H7 (cell line): ENCODE measurements at regions not wholly inside any gene's neighbourhood (a gene's known extent, or its start where the extent isn't known, plus 50 kb on each side); places are given as distances from the start of the nearest gene placed in this dataset.

ENCODE experiments used
- DNase-seq: peaks from one replicate; pipeline ENCODE4 v3.0.0; 2012
- H3K27me3 ChIP-seq: 2 replicates; pipeline ENCODE4 v1.6.0; 2011; ENCODE audit warnings: mild to moderate bottlenecking, low read length; ENCODE audit not compliant: control insufficient read depth, insufficient read depth
- H3K36me3 ChIP-seq: replicated peaks from 2 replicates; pipeline ENCODE4 v1.5.1; 2011; ENCODE audit warnings: low read length; ENCODE audit not compliant: control insufficient read depth, insufficient read depth
- H3K4me3 ChIP-seq: 2 replicates; pipeline ENCODE4 v1.5.1; 2011; ENCODE audit warnings: low read depth, mild to moderate bottlenecking, control low read depth, low read length, moderate library complexity; ENCODE audit not compliant: insufficient read depth

DNA sequence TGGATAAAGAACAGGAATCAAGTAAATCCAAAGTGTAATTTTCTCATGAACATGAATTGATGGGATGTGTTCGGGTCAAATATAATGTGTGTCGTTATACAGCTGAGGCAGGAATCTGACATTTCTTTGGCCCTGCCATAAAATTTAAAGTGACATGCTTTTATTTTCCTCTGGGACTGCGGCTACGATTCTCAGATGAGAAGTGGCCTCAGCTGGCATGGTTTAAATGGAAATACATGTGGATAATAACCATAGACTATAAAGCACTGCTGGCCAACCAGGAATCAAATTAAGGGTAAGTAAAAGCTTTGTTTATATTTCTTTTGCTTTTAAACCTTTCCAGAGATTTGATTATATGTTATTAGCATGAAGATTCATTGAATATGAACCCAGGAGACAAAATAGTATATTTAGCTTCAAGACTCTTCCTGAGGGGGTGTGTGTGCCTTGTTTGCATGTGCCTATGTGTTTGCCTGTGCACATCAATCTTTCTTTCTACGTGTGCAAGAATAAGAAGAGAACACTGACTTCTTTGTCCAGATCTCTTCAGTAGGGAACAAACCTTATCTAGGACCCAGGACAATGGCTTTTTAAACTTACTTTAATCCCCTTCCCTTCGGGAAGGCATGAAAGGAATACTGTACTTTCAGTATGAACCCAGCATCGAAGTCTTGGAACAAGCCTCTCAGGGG lies 629.0 kb upstream of the PFKP start:
- no peak for DNase-seq
- H3K36me3 ChIP-seq, result no peaks in the 10 kb centered on the region
- H3K4me3 ChIP-seq, result no peak overlapping the region
- H3K27me3 ChIP-seq, result no peaks in the 10 kb centered on the region

DNA sequence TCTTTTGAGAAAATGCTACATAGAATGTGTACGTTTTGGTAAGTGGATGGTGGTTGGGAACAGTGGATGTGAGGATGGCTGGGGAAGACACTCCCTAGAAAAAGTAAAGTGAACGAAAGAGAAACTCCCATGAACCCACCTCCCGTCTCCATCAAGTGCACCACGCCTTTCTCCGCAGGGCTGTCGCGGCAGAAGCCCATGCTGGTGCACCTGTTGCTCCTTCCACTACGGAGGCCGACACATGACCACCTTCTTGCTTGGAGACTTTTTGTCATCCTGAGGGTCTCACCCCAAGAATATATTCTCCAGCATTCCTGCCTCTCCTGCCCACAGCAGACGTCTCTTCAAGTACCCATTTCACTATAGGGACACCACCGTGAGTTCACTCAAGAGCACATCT lies 630.4 kb upstream of the PFKP start:
- Histone ChIP-seq H3K4me3 (no peak overlapping the region), H3K36me3 (no peaks in the 10 kb centered on the region), H3K27me3 (no peaks in the 10 kb centered on the region)
- DNase-seq, result no peak

DNA sequence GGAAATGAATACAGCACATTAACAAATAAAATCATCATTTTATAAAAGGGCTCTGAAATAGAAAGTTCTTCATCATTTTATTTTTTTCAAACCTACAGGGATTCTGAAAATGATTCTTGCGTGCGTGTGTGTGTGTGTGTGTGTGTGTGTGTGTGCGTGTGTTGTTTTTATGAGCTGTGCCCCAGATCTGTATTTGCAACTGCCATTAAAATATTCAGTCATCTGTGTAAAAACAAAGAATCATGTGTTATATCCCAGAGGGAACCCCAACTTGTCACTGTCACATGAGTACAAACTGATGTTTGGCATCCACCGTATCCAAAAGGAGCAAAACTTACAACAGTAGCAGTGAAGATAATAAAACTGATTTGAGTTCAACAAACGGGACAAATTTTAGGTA lies 635.4 kb upstream of the PFKP start:
- no peak for DNase-seq
- no peaks in the 10 kb centered on the region for H3K36me3 ChIP-seq
- no peaks in the 10 kb centered on the region for H3K27me3 ChIP-seq
- H3K4me3 ChIP-seq, result no peak overlapping the region

DNA sequence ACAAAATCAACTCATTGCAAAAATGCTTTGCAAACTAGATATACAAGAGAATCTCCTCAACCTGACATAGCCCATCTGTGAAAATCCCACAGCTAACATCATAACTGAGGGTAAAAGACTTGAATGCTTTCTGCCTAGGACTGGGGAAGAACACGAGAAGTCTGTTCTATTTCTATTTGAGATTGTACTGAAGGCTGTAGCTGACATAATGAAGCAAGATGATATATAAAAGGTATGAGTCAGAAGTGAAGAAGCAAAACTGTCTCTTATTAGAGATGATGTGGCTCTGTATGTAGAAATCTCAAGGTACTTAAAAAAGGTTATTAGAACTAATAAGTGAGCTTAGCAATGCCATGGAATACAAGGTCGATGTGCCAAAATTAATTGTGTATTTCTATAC lies 639.9 kb upstream of the PFKP start:
- H3K36me3 ChIP-seq, result no peaks in the 10 kb centered on the region
- H3K27me3 ChIP-seq, result no peaks in the 10 kb centered on the region
- no peak overlapping the region for H3K4me3 ChIP-seq
- no peak for DNase-seq

DNA sequence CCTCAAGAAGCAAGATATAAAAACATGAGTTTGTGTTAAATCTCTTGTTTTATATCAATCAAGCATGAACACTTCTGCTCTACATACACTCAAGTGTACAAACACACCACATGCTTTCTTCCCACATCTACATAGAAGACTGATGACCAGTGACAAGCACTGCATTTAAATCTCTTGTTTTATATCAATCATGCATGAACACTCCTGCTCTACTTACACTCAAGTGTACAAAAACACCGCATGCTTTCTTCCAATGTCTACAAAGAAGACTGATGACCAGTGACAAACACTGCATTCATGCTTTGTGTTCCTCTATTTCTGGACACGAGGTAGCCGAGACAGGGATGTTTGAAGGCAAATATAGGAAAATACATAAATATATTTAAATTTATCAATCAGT lies 642.0 kb upstream of the PFKP start:
- Histone ChIP-seq H3K4me3 (no peak overlapping the region), H3K36me3 (no peaks in the 10 kb centered on the region), H3K27me3 (no peaks in the 10 kb centered on the region)
- DNase-seq, result no peak

DNA sequence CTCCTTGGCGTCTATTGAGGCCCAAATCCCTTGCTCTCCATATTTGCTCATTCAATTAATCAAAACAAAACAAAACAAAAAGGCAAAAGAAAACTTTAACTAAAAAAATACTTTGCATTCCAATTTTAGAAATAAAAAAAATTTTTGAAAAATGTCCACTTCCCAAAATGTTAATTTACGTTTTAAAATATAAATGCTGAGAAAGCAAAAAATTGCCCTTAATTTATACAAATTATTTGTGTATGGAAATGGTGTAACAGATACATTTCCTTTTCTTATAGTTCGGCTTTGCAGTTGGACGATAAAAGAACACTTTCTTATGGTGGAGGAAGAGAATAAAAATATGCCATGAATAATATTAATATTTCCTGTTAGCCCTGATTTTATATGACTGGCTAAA lies 652.8 kb upstream of the PFKP start:
- no peak for DNase-seq
- H3K27me3 ChIP-seq, result no peaks in the 10 kb centered on the region
- no peak overlapping the region for H3K4me3 ChIP-seq
- H3K36me3 ChIP-seq, result no peaks in the 10 kb centered on the region

DNA sequence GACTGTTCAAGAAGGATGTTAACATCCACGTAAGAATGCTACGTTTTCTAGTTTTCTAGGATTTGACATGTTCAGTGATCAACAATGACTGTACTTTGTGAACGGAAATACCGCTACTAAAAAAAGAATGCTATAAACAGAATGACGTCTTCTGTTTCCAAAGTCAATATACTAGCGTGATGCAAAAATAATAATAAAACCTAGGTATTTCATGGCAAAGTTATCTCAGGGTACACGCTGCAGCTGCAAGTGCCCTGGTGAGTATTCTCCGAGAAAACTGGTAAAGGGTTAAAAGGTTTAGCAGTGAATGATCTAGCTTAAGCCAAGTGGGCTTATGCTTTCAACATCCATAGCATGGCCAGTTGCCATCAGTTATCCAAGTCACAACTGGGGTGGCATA lies 653.3 kb upstream of the PFKP start:
- no peak for DNase-seq
- H3K36me3 ChIP-seq, result no peaks in the 10 kb centered on the region
- H3K27me3 ChIP-seq, result no peaks in the 10 kb centered on the region
- no peak overlapping the region for H3K4me3 ChIP-seq

DNA sequence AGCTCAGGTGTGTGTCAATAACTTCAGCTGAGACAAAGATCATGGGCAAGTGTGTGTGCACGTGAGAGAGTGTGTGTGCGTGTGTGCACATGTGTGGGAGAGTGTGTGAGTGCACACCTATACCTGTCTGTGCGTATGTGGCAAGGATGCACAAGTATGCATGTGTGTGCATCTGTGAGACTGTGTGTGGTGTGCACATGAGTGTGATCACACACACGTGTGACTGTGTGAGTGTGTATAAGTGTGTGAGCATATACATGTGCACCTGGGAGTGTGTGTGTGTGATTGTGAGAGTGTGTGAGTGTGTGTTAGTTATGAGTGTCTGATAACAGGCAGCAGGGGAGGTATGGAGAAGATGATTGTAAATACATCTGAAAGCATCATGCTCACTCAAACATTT lies 657.3 kb upstream of the PFKP start:
- Histone ChIP-seq H3K36me3 (no peaks in the 10 kb centered on the region), H3K27me3 (no peaks in the 10 kb centered on the region), H3K4me3 (no peak overlapping the region)
- no peak for DNase-seq

DNA sequence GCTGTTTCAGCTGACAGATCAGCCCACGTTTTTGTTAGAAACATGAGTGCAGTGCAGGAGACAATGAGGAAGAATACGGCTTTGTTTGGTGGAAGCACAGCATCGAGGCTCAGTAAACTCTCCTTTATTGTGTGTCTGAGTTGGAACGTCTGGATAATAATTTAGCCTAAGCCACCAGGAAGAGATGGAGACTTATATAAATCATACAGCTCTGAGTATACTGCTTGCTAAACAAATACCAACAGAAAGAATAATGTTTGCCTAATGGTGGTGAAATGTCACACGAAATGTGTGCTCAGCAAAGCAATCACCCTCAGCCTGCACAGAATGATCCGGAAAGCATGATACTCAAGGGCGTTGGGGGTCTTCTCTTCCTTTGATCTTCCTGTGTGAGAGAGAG lies 664.1 kb upstream of the ADARB2 start:
- Histone ChIP-seq H3K27me3 (no peaks in the 10 kb centered on the region), H3K36me3 (no peaks in the 10 kb centered on the region), H3K4me3 (no peak overlapping the region)
- DNase-seq, result no peak

DNA sequence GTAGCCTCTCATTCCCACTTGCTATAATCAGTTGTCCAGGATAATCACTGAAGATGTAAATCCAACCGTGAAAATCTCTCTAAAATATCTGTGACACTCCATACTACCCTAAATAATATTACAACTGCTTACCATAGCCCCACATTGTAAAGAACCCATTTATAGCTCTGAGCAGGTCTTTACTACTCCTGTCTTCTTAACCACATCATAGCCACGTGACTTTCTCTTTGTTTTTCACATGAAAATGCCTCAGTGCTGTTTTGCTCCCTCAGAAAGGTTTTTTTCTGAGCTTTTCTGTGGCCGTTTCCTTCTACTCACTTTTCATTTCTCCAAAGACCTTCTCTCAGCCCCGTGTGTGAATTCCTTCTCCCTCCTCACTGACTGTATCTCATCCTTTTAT lies 662.2 kb upstream of the ADARB2 start:
- no peak for DNase-seq
- Histone ChIP-seq H3K36me3 (no peaks in the 10 kb centered on the region), H3K4me3 (no peak overlapping the region), H3K27me3 (no peaks in the 10 kb centered on the region)

DNA sequence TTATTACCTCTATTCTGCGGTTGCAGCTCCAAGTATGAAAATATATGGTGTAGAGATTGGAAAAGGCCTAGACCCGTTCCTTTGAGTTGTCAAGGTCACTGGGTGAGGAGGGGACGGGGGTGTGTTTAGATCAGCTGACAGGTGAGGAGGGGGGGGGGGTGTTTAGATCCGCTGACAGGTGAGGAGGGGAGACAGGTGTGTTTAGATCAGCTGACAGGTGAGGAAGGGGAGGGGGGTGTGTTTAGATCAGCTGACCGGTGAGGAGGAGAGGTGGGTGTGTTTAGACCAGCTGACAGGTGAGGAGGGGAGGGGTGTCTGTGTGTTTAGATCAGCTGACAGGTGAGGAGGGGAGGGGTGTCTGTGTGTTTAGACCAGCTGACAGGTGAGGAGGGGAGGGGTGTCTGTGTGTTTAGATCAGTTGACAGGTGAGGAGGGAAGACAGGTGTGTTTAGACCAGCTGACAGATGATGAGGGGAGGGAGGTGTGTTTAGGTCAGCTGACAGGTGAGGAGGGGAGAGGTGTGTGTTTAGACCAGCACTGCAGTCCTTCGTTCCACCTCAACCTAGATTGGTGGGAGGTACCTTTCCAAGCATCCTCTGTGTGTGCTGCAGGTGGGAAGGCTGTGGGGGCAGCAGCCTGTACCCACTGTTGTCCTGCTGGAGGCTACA lies 655.0 kb upstream of the ADARB2 start:
- Histone ChIP-seq H3K36me3 (no peaks in the 10 kb centered on the region), H3K27me3 (no peaks in the 10 kb centered on the region), H3K4me3 (no peak overlapping the region)
- DNase-seq, result no peak

DNA sequence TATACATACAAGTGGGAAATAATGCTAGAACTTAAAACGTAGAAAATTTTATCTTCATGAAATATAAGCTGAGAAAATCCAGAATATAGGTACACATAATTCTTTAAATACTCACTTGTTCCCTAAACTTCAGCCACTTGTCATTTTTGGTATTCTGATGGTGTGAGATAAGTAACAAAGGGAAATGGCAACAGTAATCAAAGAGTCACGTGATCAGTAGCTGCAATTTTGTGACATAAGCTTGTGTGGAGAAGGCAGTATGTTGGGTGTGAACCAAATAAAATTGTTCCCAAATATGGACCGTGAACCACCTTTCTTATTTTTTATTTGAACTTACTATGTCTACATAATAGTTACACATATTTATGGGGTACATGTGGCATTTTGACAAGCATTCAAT lies 650.3 kb upstream of the ADARB2 start:
- Histone ChIP-seq H3K4me3 (no peak overlapping the region), H3K27me3 (no peaks in the 10 kb centered on the region), H3K36me3 (no peaks in the 10 kb centered on the region)
- DNase-seq, result no peak

DNA sequence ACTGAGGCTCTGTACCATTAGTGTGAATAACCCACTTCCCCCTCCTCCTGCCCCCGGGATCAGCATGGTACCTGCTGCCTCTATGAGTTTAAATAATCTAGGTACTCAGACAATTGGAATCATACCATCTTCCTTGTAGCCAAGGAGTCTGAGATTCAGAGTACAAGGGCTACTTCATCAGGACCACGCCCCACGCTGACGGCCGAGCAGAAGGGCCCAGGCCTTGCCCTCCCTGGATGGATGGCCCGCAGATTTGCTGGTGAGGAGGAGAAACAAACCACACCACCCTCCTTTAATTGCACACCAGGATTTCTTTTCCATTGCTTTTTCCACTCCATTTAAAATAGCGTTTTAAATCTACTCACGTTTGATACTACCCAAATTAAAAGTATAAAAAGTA lies 649.9 kb upstream of the ADARB2 start:
- Histone ChIP-seq H3K36me3 (no peaks in the 10 kb centered on the region), H3K4me3 (no peak overlapping the region), H3K27me3 (no peaks in the 10 kb centered on the region)
- DNase-seq, result no peak

DNA sequence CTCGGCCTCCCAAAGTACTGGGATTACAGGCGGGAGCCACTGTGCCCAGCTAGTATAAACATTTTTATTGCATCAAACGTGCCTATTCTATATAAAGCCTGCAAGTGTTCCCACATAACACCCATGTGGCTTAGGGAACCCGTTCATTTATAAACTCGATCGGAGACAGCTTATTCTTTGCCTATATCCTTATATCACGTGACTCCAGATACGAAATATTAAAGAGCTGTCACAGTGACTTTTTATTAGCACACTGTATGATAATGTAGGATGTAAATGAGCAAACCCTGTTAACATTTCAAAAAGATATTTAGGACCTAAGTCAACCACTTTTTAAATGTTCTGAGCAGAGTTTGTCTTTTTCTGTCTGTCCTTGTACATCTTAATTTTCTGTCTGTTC lies 642.9 kb upstream of the ADARB2 start:
- H3K4me3 ChIP-seq, result no peak overlapping the region

DNA sequence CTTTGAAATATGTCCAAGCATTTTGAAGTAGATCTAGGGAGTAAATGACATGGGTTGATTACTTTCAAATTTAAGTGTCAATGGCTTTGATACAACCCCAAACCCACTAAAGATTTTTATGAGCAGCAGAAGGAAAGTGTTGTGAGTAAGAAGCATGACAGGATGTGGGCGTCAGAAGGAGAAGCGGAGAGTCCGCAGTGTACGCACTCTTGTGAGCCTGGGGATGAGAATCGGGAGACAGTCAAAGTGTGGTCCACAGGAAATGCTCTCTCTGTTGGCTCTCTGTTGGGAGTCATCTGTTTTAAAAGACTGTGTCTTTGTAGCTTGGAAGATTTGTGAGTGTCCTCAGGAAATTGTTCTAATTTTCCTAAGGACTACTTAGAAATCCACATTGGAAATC lies 629.8 kb upstream of the ADARB2 start:
- H3K27me3 ChIP-seq, result no peaks in the 10 kb centered on the region
- DNase-seq, result no peak
- H3K4me3 ChIP-seq, result no peak overlapping the region
- H3K36me3 ChIP-seq, result no peaks in the 10 kb centered on the region

More for the DNA sequence above, 642.9 kb upstream of the ADARB2 start:
- no peak for DNase-seq
- Histone ChIP-seq H3K36me3 (no peaks in the 10 kb centered on the region), H3K27me3 (no peaks in the 10 kb centered on the region)
